Neural crest cell (in vitro differentiated cells): ENCODE measurements at regions not wholly inside any gene's neighbourhood (a gene's known extent, or its start where the extent isn't known, plus 50 kb on each side); places are given as distances from the start of the nearest gene placed in this dataset.

Experiments used
- DNase-seq: peaks from one replicate; pipeline ENCODE4 v3.0.0; 2021; ENCODE audit warnings: low read depth, mixed read lengths, low spot score
- H3K27ac Mint-ChIP-seq: one replicate; pipeline ENCODE4 v1.8.0; 2021; ENCODE audit warnings: mild to moderate bottlenecking, mixed read lengths; ENCODE audit not compliant: unreplicated experiment
- H3K27me3 Mint-ChIP-seq: 2 replicates; pipeline ENCODE4 v1.8.0; 2021; ENCODE audit warnings: low read depth, mild to moderate bottlenecking, mixed read lengths
- H3K36me3 Mint-ChIP-seq: 2 replicates; pipeline ENCODE4 v1.8.0; 2021; ENCODE audit warnings: low read depth, mild to moderate bottlenecking, mixed read lengths
- H3K4me1 Mint-ChIP-seq: 2 replicates; pipeline ENCODE4 v1.8.0; 2021; ENCODE audit warnings: mixed read lengths
- H3K4me3 Mint-ChIP-seq: one replicate; pipeline ENCODE4 v1.8.0; 2021; ENCODE audit warnings: mild to moderate bottlenecking, mixed read lengths
- H3K9me3 Mint-ChIP-seq: 2 replicates; pipeline ENCODE4 v1.8.0; 2021; ENCODE audit warnings: mixed read lengths
- TF ChIP-seq, protein P1 (sequence below): fragments of 200-600 bp; sonication (generic); conservative IDR thresholded peaks from 2 replicates; pipeline ENCODE4 v1.5.0; 2021; ENCODE audit warnings: antibody characterized with exemption, mild to moderate bottlenecking

DNA sequence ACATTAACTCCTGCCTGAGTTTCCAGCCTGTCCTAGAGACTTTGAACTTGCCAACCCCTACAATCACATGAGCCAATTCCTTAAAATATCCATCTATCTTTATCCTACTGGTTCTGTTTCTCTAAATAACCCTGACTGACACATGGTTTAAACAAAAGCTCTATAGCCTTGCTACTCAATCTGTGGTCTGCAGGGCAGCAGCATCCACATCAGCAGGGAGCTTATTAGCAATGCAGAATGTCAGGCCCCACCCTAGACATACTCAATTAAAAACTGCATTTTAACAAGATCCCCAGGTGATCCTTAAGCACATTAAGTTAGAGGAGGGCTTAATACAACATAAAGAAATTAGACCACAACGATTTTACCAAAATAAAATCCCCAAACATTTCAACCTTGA, 108.3 kb upstream of the CPSF6 start:
- H3K27me3 Mint-ChIP-seq, result no peaks in the 10 kb centered on the region
- TF ChIP-seq, protein P1, sequence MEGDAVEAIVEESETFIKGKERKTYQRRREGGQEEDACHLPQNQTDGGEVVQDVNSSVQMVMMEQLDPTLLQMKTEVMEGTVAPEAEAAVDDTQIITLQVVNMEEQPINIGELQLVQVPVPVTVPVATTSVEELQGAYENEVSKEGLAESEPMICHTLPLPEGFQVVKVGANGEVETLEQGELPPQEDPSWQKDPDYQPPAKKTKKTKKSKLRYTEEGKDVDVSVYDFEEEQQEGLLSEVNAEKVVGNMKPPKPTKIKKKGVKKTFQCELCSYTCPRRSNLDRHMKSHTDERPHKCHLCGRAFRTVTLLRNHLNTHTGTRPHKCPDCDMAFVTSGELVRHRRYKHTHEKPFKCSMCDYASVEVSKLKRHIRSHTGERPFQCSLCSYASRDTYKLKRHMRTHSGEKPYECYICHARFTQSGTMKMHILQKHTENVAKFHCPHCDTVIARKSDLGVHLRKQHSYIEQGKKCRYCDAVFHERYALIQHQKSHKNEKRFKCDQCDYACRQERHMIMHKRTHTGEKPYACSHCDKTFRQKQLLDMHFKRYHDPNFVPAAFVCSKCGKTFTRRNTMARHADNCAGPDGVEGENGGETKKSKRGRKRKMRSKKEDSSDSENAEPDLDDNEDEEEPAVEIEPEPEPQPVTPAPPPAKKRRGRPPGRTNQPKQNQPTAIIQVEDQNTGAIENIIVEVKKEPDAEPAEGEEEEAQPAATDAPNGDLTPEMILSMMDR, result no peak
- H3K4me3 Mint-ChIP-seq, result no peak overlapping the region
- peaks cover 9% of the 10 kb centered on the region for H3K4me1 Mint-ChIP-seq
- H3K27ac Mint-ChIP-seq, result no peak overlapping the region
- H3K9me3 Mint-ChIP-seq, result peaks cover 6% of the 10 kb centered on the region
- DNase-seq, result no peak
- H3K36me3 Mint-ChIP-seq, result no peaks in the 10 kb centered on the region

DNA sequence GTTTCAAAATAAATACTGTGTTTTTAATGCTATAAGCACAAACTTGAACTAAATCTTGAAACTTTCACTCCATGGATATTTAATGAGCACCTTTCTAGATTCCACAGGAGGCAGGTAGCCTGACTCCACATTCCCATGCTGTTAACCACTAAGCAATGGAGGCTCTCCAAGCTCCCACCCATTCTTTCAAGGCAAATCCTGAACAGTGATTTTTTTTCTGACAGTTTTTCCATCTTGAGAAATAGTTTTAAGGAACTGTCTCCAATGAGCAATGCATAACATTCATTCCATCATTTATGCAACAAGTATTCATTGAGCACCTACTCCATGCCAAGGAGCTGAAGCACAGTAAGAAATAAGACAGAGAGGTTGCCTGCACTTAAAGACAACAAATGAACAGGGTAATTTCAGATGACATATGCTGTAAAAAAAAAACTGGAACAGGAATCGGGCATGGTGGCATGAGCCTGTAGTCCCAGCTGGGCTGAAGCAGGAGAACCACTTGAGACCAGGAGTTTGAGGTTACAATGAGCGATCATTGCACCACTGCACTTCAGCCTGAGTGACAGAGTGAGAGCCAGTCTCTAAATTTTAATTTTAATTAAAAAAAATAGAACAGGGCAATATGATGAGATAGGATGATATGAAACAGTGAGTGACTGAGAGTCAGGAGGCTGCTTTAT, 102.3 kb upstream of the CPSF6 start:
- peaks cover 18% of the 10 kb centered on the region for H3K9me3 Mint-ChIP-seq
- H3K27ac Mint-ChIP-seq, result no peak overlapping the region

GRCh38 chr12:69141074-69141473, 98.3 kb upstream of the CPSF6 start:
- Mint-ChIP-seq H3K27me3 (no peaks in the 10 kb centered on the region), H3K4me1 (no peaks in the 10 kb centered on the region), H3K9me3 (peaks cover 13% of the 10 kb centered on the region), H3K27ac (no peak overlapping the region), H3K36me3 (peaks cover 18% of the 10 kb centered on the region), H3K4me3 (no peak overlapping the region)
- DNase-seq, result no peak
- TF ChIP-seq, protein P1, result no peak

More for the DNA sequence above, 102.3 kb upstream of the CPSF6 start:
- peaks cover 18% of the 10 kb centered on the region for H3K36me3 Mint-ChIP-seq
- no peaks in the 10 kb centered on the region for H3K4me1 Mint-ChIP-seq
- no peaks in the 10 kb centered on the region for H3K27me3 Mint-ChIP-seq
- TF ChIP-seq, protein P1, result no peak
- DNase-seq, result no peak
- no peak overlapping the region for H3K4me3 Mint-ChIP-seq

DNA sequence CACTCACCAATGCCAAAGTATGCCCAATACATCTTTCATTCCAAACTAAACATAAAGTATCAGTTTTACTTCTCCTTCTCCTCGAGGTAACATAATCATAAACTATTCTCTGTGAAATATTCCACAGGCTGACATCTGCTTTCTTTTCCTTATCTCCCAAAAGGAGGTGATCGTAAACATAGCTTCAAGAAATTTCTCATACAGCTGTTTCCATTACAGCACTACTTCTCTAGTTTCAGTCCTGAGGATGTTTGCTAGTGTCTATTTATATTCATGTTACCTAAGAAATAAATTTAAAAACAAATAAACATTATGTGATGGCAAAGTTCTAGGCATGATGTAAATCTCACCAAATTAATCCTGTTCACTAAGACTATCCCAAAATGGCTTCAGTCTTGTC, 90.1 kb upstream of the CPSF6 start:
- Mint-ChIP-seq H3K36me3 (no peaks in the 10 kb centered on the region), H3K4me1 (no peaks in the 10 kb centered on the region), H3K27me3 (no peaks in the 10 kb centered on the region), H3K27ac (no peak overlapping the region), H3K9me3 (no peaks in the 10 kb centered on the region), H3K4me3 (no peak overlapping the region)
- TF ChIP-seq, protein P1, result no peak
- no peak for DNase-seq

GRCh38 chr12:69150083-69150795, 89.1 kb upstream of the CPSF6 start:
- peaks cover 4% of the 10 kb centered on the region for H3K4me1 Mint-ChIP-seq
- no peak for DNase-seq
- H3K36me3 Mint-ChIP-seq, result no peaks in the 10 kb centered on the region
- no peaks in the 10 kb centered on the region for H3K9me3 Mint-ChIP-seq
- no peak overlapping the region for H3K4me3 Mint-ChIP-seq
- H3K27ac Mint-ChIP-seq, result no peak overlapping the region
- H3K27me3 Mint-ChIP-seq, result no peaks in the 10 kb centered on the region
- TF ChIP-seq, protein P1, result no peak
